ENCODE measurements at regions not wholly inside any gene's neighbourhood (a gene's known extent, or its start where the extent isn't known, plus 50 kb on each side); places are given as distances from the start of the nearest gene placed in this dataset.

GRCh38 chr9:26170190-26170589, 491.9 kb upstream of the TUSC1 start:
- TF ChIP-seq CTCF (conservative IDR thresholded peaks at IDR 0.05; ENCODE audit: low read length) (no peak), EZH2phosphoT487 (IDR thresholded peaks at IDR 0.05; ENCODE audit: borderline replicate concordance) (no peak)
